WTC11 (cell line): ENCODE measurements at regions not wholly inside any gene's neighbourhood (a gene's known extent, or its start where the extent isn't known, plus 50 kb on each side); places are given as distances from the start of the nearest gene placed in this dataset.

ENCODE experiments used
- ATAC-seq: fragments of 200-7000 bp; cut with Tn5 transposase; 2 replicates; pipeline ENCODE4 v1.10.0; 2021; ENCODE audit warnings: mild to moderate bottlenecking, moderate library complexity
- CTCF ChIA-PET: fragments of 300-600 bp; sonication (Branson Sonifier 250); formaldehyde crosslinking; loops from one replicate; lab custom pipeline; 2021; ENCODE audit warnings: antibody characterized with exemption; lab: Charles Lee
- POLR2A ChIA-PET: fragments of 350-600 bp; sonication (Branson Sonifier 250); formaldehyde crosslinking; loops from one replicate; lab custom pipeline; 2021; ENCODE audit warnings: antibody characterized with exemption; lab: Charles Lee
- DNase-seq: peaks from one replicate; pipeline ENCODE4 v3.0.0; 2021; ENCODE audit warnings: low spot score
- H3K27ac Mint-ChIP-seq: 2 replicates; pipeline ENCODE4 v1.8.0; 2021; ENCODE audit warnings: mixed read lengths
- H3K27me3 Mint-ChIP-seq: 2 replicates; pipeline ENCODE4 v1.8.0; 2021; ENCODE audit warnings: low read depth, mild to moderate bottlenecking, moderate library complexity, mixed read lengths
- H3K36me3 Mint-ChIP-seq: 2 replicates; pipeline ENCODE4 v1.8.0; 2021; ENCODE audit warnings: mixed read lengths
- H3K4me1 Mint-ChIP-seq: 2 replicates; pipeline ENCODE4 v1.8.0; 2022; ENCODE audit warnings: mixed read lengths
- H3K4me3 Mint-ChIP-seq: 2 replicates; pipeline ENCODE4 v1.8.0; 2021; ENCODE audit warnings: mild to moderate bottlenecking, moderate library complexity, mixed read lengths
- H3K9me3 Mint-ChIP-seq: 2 replicates; pipeline ENCODE4 v1.8.0; 2021; ENCODE audit warnings: mixed read lengths
- ARID4B ChIP-seq: sonication (generic); formaldehyde crosslinking; IDR thresholded peaks from 2 replicates; pipeline ENCODE4 v1.8.0; 2023; ENCODE audit warnings: missing genetic modification reagents, mild to moderate bottlenecking, borderline replicate concordance
- CDX4 ChIP-seq: fragments of 250-450 bp; sonication (Bioruptor Pico); IDR thresholded peaks from 2 replicates; pipeline ENCODE4 v1.9.0; 2021; ENCODE audit warnings: moderate library complexity, mild to moderate bottlenecking, inconsistent platforms, borderline replicate concordance
- CREM ChIP-seq: sonication (generic); formaldehyde crosslinking; IDR thresholded peaks from 2 replicates; pipeline ENCODE4 v1.8.1; 2022; ENCODE audit warnings: mild to moderate bottlenecking, missing genetic modification reagents, moderate library complexity
- CTCF ChIP-seq: fragments of 200-600 bp; IDR thresholded peaks from 2 replicates; pipeline ENCODE4 v1.8.0; 2022; ENCODE audit warnings: antibody characterized with exemption
- FOXK1 ChIP-seq: sonication (generic); formaldehyde crosslinking; IDR thresholded peaks from 2 replicates; pipeline ENCODE4 v1.8.0; 2022; ENCODE audit warnings: mild to moderate bottlenecking, moderate library complexity, missing genetic modification reagents
- FOXP1 ChIP-seq: sonication (generic); formaldehyde crosslinking; IDR thresholded peaks from 2 replicates; pipeline ENCODE4 v1.8.0; 2022; ENCODE audit warnings: missing genetic modification reagents, mild to moderate bottlenecking, moderate library complexity, borderline replicate concordance
- GTF2I ChIP-seq: fragments of 250-450 bp; sonication (Bioruptor Pico); conservative IDR thresholded peaks from 2 replicates; pipeline ENCODE4 v1.4.0; 2021; ENCODE audit warnings: mild to moderate bottlenecking
- MXD4 ChIP-seq: fragments of 250-450 bp; sonication (Bioruptor Pico); IDR thresholded peaks from 2 replicates; pipeline ENCODE4 v1.8.0; 2021; ENCODE audit warnings: mild to moderate bottlenecking, moderate library complexity, borderline replicate concordance
- NFE2L1 ChIP-seq: sonication (generic); formaldehyde crosslinking; IDR thresholded peaks from 2 replicates; pipeline ENCODE4 v1.8.1; 2023; ENCODE audit warnings: missing genetic modification reagents
- NR2C2 ChIP-seq: sonication (generic); formaldehyde crosslinking; IDR thresholded peaks from 2 replicates; pipeline ENCODE4 v1.8.0; 2022; ENCODE audit warnings: mild to moderate bottlenecking, missing genetic modification reagents
- OVOL2 ChIP-seq: fragments of 250-450 bp; sonication (Bioruptor Pico); IDR thresholded peaks from 2 replicates; pipeline ENCODE4 v1.9.0; 2021; ENCODE audit warnings: mild to moderate bottlenecking, borderline replicate concordance
- SMAD4 ChIP-seq: sonication (generic); formaldehyde crosslinking; IDR thresholded peaks from 2 replicates; pipeline ENCODE4 v1.8.0; 2022; ENCODE audit warnings: mild to moderate bottlenecking, missing genetic modification reagents
- SP1 ChIP-seq: sonication (generic); formaldehyde crosslinking; conservative IDR thresholded peaks from 2 replicates; pipeline ENCODE4 v1.8.1; 2022; ENCODE audit warnings: missing genetic modification reagents
- STAT6 ChIP-seq: sonication (generic); formaldehyde crosslinking; conservative IDR thresholded peaks from 2 replicates; pipeline ENCODE4 v1.8.1; 2023; ENCODE audit warnings: mild to moderate bottlenecking, low read depth, missing genetic modification reagents, moderate library complexity
- TP53 ChIP-seq: sonication (generic); formaldehyde crosslinking; IDR thresholded peaks from 2 replicates; pipeline ENCODE4 v1.8.1; 2023; ENCODE audit warnings: mild to moderate bottlenecking, missing genetic modification reagents
- ZNF121 ChIP-seq: sonication (generic); formaldehyde crosslinking; IDR thresholded peaks from 2 replicates; pipeline ENCODE4 v1.8.0; 2023; ENCODE audit warnings: missing genetic modification reagents
- ZSCAN18 ChIP-seq: fragments of 250-450 bp; sonication (Bioruptor Pico); IDR thresholded peaks from 2 replicates; pipeline ENCODE4 v2.1.2; 2022; ENCODE audit warnings: mild to moderate bottlenecking, moderate library complexity
- TF ChIP-seq, protein P1 (sequence below): sonication (generic); formaldehyde crosslinking; IDR thresholded peaks from 2 replicates; pipeline ENCODE4 v1.8.0; 2023; ENCODE audit warnings: mild to moderate bottlenecking, missing genetic modification reagents

DNA sequence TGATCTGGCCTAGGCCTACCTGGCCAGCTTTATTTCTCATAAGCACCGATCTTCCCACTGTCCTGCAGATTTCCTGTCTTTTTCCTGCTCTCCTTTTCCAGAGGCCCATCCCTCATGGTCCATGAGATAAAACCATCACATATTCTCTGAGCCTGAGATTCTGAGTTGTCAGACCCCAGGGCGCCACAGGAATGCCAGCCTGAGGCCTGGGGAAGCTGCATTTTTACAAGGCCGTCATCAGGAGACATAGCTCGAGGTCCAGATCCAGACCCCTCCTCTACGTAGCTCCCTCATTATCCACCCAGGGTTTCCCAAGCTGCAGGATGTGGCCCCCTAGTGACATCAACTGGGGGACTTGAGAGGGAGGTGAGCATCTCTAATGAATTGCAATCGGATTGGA, 204.3 kb downstream of the ATPSCKMT start (continued):
- TF ChIP-seq OVOL2 (CRISPR knock-in tag) (no peak), ARID4B (no peak), CREM (CRISPR knock-in tag) (no peak), CTCF (no peak), NFE2L1 (CRISPR knock-in tag) (no peak), NR2C2 (CRISPR knock-in tag) (no peak), CDX4 (no peak)

GRCh38 chr5:10036136-10036815, 213.4 kb downstream of the ATPSCKMT start:
- ChIA-PET POLR2A (no interaction called here), CTCF (no interaction called here)
- Mint-ChIP-seq H3K36me3 (peaks cover 20% of the 10 kb centered on the region), H3K27me3 (peaks cover 2% of the 10 kb centered on the region; the same call in 1 of the 2 replicates), H3K9me3 (peaks cover 48% of the 10 kb centered on the region), H3K27ac (no peak overlapping the region), H3K4me3 (no peak overlapping the region), H3K4me1 (peaks cover 23% of the 10 kb centered on the region)
- TF ChIP-seq ZNF121, result no peak
- TF ChIP-seq FOXK1 (CRISPR knock-in tag), result no peak
- TF ChIP-seq ZSCAN18 (CRISPR knock-in tag), result no peak
- TF ChIP-seq FOXP1, result no peak
- no peak for TF ChIP-seq GTF2I (CRISPR knock-in tag)
- TF ChIP-seq TP53 (CRISPR knock-in tag), result no peak
- TF ChIP-seq STAT6 (CRISPR knock-in tag), result no peak
- no peak for TF ChIP-seq SMAD4
- TF ChIP-seq, protein P1, sequence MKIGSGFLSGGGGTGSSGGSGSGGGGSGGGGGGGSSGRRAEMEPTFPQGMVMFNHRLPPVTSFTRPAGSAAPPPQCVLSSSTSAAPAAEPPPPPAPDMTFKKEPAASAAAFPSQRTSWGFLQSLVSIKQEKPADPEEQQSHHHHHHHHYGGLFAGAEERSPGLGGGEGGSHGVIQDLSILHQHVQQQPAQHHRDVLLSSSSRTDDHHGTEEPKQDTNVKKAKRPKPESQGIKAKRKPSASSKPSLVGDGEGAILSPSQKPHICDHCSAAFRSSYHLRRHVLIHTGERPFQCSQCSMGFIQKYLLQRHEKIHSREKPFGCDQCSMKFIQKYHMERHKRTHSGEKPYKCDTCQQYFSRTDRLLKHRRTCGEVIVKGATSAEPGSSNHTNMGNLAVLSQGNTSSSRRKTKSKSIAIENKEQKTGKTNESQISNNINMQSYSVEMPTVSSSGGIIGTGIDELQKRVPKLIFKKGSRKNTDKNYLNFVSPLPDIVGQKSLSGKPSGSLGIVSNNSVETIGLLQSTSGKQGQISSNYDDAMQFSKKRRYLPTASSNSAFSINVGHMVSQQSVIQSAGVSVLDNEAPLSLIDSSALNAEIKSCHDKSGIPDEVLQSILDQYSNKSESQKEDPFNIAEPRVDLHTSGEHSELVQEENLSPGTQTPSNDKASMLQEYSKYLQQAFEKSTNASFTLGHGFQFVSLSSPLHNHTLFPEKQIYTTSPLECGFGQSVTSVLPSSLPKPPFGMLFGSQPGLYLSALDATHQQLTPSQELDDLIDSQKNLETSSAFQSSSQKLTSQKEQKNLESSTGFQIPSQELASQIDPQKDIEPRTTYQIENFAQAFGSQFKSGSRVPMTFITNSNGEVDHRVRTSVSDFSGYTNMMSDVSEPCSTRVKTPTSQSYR (CRISPR knock-in tag), result no peak
- TF ChIP-seq MXD4 (CRISPR knock-in tag), result no peak
- no peak for TF ChIP-seq SP1 (CRISPR knock-in tag)
- ATAC-seq (no peak), DNase-seq (no peak)
